ENCODE measurements at regions not wholly inside any gene's neighbourhood (a gene's known extent, or its start where the extent isn't known, plus 50 kb on each side); places are given as distances from the start of the nearest gene placed in this dataset.
A peak's percentile ranks its signal among the peaks of the same experiment; 100 is the strongest.

DNA sequence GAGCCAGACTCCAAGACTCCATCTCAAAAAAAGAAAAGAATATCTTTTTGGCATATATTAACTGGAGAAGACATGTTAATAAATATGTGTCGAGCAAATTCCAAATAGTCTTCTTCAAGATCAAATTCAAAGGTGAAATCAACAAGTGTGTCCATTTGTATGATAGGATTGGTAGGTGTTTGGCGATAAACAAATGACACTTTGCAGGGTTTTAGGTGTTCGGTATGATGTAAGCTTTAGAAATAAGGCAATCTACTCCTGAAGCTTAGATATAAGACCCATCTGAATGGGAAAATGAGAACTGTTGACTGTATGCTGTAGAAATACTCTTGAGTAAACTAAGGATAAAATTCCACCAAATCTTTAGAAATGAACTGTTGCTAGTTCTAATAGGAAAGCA is 75.8 kb upstream of the FNDC3B start:
- TF ChIP-seq, protein P1, sequence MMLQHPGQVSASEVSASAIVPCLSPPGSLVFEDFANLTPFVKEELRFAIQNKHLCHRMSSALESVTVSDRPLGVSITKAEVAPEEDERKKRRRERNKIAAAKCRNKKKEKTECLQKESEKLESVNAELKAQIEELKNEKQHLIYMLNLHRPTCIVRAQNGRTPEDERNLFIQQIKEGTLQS (IDR thresholded peaks at IDR 0.05), result no peak
- TF ChIP-seq, protein P2, sequence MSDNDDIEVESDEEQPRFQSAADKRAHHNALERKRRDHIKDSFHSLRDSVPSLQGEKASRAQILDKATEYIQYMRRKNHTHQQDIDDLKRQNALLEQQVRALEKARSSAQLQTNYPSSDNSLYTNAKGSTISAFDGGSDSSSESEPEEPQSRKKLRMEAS (IDR thresholded peaks at IDR 0.05), result no peak
- TF ChIP-seq FOXA2 (IDR thresholded peaks at IDR 0.05) (no peak), HNF4A (conservative IDR thresholded peaks at IDR 0.05) (no peak), GABPA (IDR thresholded peaks at IDR 0.05 in 1 of 2, conservative IDR thresholded peaks at IDR 0.05 in 1 of 2) (no peak)
- no peak overlapping the region for H3K9ac ChIP-seq (ENCODE audit: low read depth in 1 of 2, low read length in 2 of 2)
- DNase-seq (ENCODE audit: low spot score), result no peak
- H3K9me3 ChIP-seq (ENCODE audit: control insufficient read depth in 4 of 4, low read length in 3 of 4), result no peaks in the 10 kb centered on the region
- peaks cover 8 to 33% (median 18%) of the 10 kb centered on the region in 4 donors for H3K4me1 ChIP-seq (ENCODE audit: control insufficient read depth in 4 of 4, insufficient read depth in 4 of 4, low read length in 3 of 4)
- H3K36me3 ChIP-seq (ENCODE audit: control insufficient read depth in 4 of 4, insufficient read depth in 3 of 4, low read depth in 1 of 4, low read length in 3 of 4), result no peaks in the 10 kb centered on the region
- H3K4me3 ChIP-seq (ENCODE audit: low read depth in 1 of 3, low read length in 3 of 3), result no peak overlapping the region
- 96% methylated on average over 3 of the region's 3 CpGs for WGBS
- no peaks in the 10 kb centered on the region for H3K27me3 ChIP-seq (ENCODE audit: control insufficient read depth in 4 of 4, insufficient read depth in 4 of 4, low read length in 3 of 4)
- H3K27ac ChIP-seq (ENCODE audit: low read depth in 1 of 2, low read length in 2 of 2), result no peak overlapping the region

DNA sequence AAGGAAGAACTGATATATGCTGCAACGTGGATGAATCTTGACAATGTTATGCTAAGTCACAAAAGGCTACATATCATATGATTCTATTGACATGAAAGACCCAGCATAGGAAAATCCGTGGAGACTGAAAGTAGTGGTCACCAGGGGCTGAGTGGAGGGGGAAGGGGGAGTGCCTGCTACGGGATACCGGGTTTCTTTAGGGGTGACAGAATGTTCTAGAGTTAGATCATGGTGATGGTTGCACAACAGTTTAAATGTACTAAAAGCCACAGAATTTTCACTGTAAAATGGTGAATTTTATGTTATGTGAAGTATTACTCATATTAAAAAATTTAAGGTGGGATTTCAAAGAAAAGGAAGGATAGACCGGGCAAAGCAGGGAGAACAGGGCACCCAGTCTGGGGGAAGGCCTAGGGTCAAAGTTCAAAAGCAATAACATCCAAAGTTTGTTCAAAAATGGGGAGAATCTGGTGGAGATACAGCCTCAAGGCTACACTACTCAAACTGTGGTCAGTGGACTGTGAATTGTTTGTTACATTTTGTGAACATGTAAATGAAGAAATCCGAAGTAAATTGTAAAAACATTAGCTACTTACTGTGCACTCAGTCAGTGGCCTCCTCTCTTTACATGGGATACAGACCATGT is 74.2 kb upstream of the FNDC3B start:
- no peak overlapping the region for H3K4me3 ChIP-seq (ENCODE audit: low read depth in 1 of 3, low read length in 3 of 3)
- 79% methylated on average over 6 of the region's 6 CpGs for WGBS
- peak overlapping the region in 1 of 2 donors; percentile 18 for H3K27ac ChIP-seq (ENCODE audit: low read depth in 1 of 2, low read length in 2 of 2)

DNA sequence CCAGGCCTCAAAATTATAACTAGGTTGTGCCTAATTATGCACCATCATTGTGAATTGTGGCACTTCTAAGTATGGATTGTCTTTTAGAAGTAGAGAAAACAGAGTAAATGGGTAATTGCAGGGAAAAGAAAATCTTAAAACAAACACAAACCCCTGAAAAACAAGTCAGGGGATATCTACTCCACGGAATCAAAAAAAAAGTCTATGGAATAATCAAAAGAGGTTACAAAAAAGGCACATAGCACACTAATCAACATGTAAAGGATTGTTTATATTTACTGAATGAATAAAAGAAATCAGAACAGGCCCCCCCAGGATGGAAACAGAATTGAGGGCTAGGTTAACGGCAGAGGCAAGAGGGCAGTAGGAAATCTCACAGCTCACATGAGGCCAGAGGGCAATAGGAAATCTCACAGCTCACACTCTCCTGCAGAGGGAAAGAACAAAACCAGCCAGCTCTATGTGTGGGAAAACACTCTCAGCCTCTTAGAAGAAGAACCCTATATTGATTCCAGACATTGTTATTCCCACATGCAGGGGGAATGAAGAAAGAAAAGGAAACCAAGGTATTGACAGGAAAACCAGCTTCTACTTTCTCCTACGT is 72.7 kb upstream of the FNDC3B start:
- Histone ChIP-seq H3K4me1 (ENCODE audit: control insufficient read depth in 4 of 4, insufficient read depth in 4 of 4, low read length in 3 of 4) (peaks cover 8 to 32% (median 19%) of the 10 kb centered on the region in 4 donors), H3K27ac (ENCODE audit: low read depth in 1 of 2, low read length in 2 of 2) (peak overlapping the region; percentile 87 to 89)
- WGBS, result 39% methylated on average over 3 of the region's 3 CpGs

More for the DNA sequence above, 74.2 kb upstream of the FNDC3B start:
- no peaks in the 10 kb centered on the region for H3K27me3 ChIP-seq (ENCODE audit: control insufficient read depth in 4 of 4, insufficient read depth in 4 of 4, low read length in 3 of 4)
- TF ChIP-seq RAD21 (IDR thresholded peaks at IDR 0.05) (no peak), HNF4A (conservative IDR thresholded peaks at IDR 0.05) (peak; percentile 23 to 41)
- no peaks in the 10 kb centered on the region for H3K9me3 ChIP-seq (ENCODE audit: control insufficient read depth in 4 of 4, low read length in 3 of 4)
- no peak overlapping the region for H3K9ac ChIP-seq (ENCODE audit: low read depth in 1 of 2, low read length in 2 of 2)
- H3K36me3 ChIP-seq (ENCODE audit: control insufficient read depth in 4 of 4, insufficient read depth in 3 of 4, low read depth in 1 of 4, low read length in 3 of 4), result no peaks in the 10 kb centered on the region
- DNase-seq (ENCODE audit: low spot score), result no peak
- H3K4me1 ChIP-seq (ENCODE audit: control insufficient read depth in 4 of 4, insufficient read depth in 4 of 4, low read length in 3 of 4), result peaks cover 8 to 22% (median 17%) of the 10 kb centered on the region in 4 donors

More for the DNA sequence above, 72.7 kb upstream of the FNDC3B start:
- Histone ChIP-seq H3K27me3 (ENCODE audit: control insufficient read depth in 4 of 4, insufficient read depth in 4 of 4, low read length in 3 of 4) (no peaks in the 10 kb centered on the region), H3K9ac (ENCODE audit: low read depth in 1 of 2, low read length in 2 of 2) (peak overlapping the region in 1 of 2 donors; percentile 65), H3K36me3 (ENCODE audit: control insufficient read depth in 4 of 4, insufficient read depth in 3 of 4, low read depth in 1 of 4, low read length in 3 of 4) (no peaks in the 10 kb centered on the region), H3K9me3 (ENCODE audit: control insufficient read depth in 4 of 4, low read length in 3 of 4) (no peaks in the 10 kb centered on the region), H3K4me3 (ENCODE audit: low read depth in 1 of 3, low read length in 3 of 3) (no peak overlapping the region)
- TF ChIP-seq GABPA (IDR thresholded peaks at IDR 0.05 in 1 of 2, conservative IDR thresholded peaks at IDR 0.05 in 1 of 2), result no peak
- TF ChIP-seq TAF1 (conservative IDR thresholded peaks at IDR 0.05), result no peak
- no peak for TF ChIP-seq SP1 (IDR thresholded peaks at IDR 0.05)
- TF ChIP-seq HNF4G (IDR thresholded peaks at IDR 0.05), result no peak
- TF ChIP-seq JUND (IDR thresholded peaks at IDR 0.05), result no peak
- no peak for TF ChIP-seq EGR1 (IDR thresholded peaks at IDR 0.05; ENCODE audit: low read depth in 2 of 2)
- no peak for TF ChIP-seq FOXA2 (IDR thresholded peaks at IDR 0.05)
- no peak for TF ChIP-seq RXRA (IDR thresholded peaks at IDR 0.05)
- no peak for TF ChIP-seq HNF4A (conservative IDR thresholded peaks at IDR 0.05)
- no peak for TF ChIP-seq FOXA1 (IDR thresholded peaks at IDR 0.05)
- TF ChIP-seq, protein P3, sequence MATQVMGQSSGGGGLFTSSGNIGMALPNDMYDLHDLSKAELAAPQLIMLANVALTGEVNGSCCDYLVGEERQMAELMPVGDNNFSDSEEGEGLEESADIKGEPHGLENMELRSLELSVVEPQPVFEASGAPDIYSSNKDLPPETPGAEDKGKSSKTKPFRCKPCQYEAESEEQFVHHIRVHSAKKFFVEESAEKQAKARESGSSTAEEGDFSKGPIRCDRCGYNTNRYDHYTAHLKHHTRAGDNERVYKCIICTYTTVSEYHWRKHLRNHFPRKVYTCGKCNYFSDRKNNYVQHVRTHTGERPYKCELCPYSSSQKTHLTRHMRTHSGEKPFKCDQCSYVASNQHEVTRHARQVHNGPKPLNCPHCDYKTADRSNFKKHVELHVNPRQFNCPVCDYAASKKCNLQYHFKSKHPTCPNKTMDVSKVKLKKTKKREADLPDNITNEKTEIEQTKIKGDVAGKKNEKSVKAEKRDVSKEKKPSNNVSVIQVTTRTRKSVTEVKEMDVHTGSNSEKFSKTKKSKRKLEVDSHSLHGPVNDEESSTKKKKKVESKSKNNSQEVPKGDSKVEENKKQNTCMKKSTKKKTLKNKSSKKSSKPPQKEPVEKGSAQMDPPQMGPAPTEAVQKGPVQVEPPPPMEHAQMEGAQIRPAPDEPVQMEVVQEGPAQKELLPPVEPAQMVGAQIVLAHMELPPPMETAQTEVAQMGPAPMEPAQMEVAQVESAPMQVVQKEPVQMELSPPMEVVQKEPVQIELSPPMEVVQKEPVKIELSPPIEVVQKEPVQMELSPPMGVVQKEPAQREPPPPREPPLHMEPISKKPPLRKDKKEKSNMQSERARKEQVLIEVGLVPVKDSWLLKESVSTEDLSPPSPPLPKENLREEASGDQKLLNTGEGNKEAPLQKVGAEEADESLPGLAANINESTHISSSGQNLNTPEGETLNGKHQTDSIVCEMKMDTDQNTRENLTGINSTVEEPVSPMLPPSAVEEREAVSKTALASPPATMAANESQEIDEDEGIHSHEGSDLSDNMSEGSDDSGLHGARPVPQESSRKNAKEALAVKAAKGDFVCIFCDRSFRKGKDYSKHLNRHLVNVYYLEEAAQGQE (IDR thresholded peaks at IDR 0.05), result no peak
- no peak for TF ChIP-seq NR2F2 (IDR thresholded peaks at IDR 0.05)
- TF ChIP-seq, protein P1 (IDR thresholded peaks at IDR 0.05), result no peak
- no peak for TF ChIP-seq YY1 (IDR thresholded peaks at IDR 0.05)
- TF ChIP-seq, protein P4, sequence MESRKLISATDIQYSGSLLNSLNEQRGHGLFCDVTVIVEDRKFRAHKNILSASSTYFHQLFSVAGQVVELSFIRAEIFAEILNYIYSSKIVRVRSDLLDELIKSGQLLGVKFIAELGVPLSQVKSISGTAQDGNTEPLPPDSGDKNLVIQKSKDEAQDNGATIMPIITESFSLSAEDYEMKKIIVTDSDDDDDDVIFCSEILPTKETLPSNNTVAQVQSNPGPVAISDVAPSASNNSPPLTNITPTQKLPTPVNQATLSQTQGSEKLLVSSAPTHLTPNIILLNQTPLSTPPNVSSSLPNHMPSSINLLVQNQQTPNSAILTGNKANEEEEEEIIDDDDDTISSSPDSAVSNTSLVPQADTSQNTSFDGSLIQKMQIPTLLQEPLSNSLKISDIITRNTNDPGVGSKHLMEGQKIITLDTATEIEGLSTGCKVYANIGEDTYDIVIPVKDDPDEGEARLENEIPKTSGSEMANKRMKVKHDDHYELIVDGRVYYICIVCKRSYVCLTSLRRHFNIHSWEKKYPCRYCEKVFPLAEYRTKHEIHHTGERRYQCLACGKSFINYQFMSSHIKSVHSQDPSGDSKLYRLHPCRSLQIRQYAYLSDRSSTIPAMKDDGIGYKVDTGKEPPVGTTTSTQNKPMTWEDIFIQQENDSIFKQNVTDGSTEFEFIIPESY (IDR thresholded peaks at IDR 0.05), result no peak
- no peak for DNase-seq (ENCODE audit: low spot score)
